DMS114 treated with DMSO at 0.1 percent for 48 hours (cell line): ENCODE measurements at regions not wholly inside any gene's neighbourhood (a gene's known extent, or its start where the extent isn't known, plus 50 kb on each side); places are given as distances from the start of the nearest gene placed in this dataset.
"Not testable (repeated sequence)": the region's sequence is repeated elsewhere in the genome, so short reads cannot be mapped to it uniquely, and the experiment has no call there.

Experiments
- DNase-seq: peaks from one replicate; lab custom pipeline; 2025; ENCODE audit not compliant: unreplicated experiment; lab: John Stamatoyannopoulos, UW

DNA sequence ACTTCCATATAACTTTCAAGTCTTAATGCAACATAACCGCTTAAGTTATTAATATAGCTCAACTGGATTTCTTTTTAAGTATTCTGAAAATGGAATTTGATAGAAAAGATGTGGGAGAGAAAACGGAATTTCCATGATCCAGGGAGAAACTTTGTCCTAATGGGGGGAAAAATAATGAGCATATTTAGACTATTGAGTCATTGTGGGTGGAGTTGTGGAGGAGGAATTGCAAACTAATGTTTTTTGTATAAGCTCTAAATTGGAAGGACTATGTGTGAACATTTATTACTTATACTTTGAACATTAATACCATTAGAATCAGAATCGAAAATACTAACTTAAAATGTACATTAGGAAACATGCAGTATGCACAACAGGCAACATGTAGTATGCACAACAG lies 159.9 kb upstream of the NEGR1 start:
- DNase-seq: no peak

DNA sequence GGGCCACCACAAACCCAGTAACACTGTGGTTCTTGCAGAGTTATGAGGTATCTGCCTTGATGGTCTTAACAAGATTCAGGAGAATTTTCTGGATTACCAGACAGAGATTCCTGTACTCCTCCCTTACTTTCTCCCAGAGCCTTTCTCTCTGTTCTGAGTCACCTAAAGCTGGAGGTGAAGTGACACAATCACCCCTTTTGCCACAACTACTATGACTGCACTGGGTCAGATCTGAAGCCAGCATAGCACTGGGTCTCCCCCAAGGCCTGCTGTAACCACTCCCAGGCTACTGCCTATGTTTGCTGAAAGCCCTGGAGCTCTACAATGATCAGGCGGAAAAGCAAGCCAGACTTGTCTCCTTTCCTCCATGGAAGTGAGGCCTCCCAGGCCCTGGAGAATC lies 156.7 kb upstream of the NEGR1 start:
- no peak for DNase-seq

DNA sequence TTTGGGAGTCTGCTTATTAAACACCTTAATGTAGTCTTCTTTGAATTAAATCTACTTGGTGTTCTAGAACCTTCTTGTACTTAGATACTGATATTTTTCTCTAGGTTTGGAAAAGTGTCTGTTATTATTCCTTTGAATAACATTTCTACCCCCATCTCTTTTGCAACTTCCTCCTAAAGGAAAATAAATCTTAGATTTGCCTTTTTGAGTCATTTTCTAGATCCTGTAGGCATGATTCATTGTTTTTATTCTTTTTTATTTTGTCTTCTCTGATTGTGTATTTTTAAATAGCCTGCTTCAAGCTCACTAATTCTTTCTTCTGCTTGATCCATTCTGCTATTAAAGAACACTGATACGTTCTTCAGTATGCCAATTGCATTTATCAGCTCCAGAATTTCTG lies 155.9 kb upstream of the NEGR1 start:
- DNase-seq: no peak

DNA sequence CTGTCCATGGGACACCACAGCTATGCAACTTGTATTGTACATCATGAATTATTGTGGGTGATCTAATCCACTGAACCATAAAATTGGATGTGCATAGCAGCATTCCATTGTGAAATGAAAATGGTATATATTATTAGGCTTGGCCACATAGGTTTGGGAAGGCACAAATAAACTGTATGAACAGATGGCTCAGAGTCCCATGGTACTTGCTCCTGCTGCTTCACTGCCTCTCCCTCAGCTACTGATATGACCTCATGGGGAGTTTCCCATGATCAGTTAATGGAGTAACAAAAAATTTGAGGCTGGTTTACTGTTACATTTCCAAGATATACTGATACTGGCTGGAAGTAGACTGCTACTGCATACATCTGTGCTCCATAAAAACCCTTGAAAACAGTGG lies 152.7 kb upstream of the NEGR1 start:
- no peak for DNase-seq

DNA sequence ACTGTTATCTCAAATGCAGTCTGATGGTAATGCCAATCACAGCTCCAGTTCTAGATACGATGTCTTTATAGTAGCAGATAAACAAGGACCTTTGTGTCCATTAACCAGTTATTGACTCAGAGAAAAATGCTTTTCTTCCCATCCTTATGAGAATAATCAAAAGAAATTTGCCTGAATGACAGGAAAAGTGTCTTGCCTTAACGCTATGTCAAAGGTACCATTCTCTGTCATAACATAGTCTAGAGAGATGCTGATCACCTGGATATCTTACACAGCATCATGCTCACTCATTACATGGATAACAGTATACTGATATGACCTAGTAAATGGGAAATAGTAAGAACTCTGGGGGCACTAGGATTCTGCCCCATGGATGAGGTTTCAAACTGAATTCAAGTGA lies 151.7 kb upstream of the NEGR1 start:
- DNase-seq: no peak

DNA sequence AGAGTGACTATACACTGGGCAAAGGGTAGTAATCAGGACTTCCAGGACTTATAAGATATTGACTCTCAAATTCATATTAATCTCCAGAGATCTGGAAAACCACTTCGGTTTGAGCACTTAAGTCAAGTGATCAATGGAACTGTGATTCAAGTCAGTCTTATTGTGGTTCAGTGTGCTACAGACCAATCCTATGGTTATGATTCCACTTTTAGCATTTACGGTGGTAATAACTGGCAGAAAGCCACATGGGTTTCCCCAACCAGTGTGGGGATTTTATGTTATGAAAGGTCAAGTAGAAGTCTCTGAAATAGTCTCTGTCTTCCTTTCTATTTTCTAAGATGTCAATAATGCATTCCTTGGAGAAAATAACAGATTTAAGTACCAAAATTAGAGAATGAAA lies 151.3 kb upstream of the NEGR1 start:
- DNase-seq: no peak

DNA sequence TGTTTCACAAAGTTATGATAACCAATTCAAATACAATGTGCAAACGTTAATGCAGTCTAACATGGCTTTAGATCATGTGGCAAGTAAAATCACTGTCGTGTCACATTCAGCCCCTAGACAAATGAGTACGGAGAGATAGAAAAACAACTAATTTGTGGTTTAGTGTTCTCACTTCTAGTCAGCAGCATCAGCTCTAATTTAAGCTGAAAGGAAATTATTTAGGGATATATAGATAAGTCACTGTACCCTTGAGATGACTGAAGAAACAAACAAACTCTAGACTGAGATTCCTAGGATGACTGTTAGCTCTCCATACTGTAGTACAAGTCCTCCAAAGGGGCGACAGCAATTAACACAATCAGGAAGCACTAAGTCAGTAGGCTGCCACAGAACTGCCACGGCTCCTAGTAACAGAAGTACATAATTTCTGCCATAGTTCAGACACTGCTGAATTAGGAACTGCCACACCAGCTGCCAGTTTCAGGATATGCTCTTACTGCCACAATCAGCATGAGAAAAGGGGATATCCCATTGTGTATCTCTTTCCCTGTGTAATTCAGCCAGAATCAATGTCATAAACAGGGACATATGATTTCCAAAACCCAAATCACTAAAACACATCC lies 150.4 kb upstream of the NEGR1 start:
- no peak for DNase-seq

DNA sequence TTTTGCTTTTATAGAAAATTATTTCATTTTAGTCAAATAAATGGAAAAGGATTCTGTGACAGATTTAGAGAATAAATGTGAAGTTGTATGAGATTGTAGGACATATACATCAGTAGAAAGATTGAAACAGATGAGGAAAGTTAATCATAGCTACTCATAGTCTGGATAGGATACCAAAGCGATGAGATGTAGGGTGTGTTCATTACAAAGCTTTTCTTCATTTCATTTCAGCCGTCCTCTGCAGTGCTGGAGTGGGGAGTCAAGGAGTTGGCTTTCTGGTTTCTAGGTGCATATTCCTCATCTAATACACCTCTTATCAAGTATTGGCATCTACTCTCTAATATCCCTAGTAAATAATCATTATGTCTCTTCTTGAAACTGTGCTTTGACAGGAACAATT lies 149.5 kb upstream of the NEGR1 start:
- DNase-seq: no peak

DNA sequence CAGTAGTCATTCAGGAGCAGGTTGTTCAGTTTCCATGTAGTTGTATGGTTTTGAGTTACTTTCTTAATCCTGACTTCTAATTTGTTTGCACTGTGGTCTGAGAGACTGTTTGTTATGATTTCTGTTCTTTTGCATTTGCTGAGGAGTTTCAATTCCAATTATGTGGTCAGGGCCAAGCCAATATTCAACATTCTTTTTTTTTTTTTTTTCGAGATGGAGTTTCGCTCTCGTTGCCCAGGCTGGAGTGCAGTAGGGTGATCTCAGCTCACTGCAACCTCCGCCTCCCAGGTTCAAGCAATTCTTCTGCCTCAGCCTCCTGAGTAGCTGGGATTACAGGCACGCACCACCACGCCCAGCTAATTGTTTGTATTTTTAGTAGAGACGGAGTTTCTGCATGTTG lies 145.9 kb upstream of the NEGR1 start:
- not testable (repeated sequence) for DNase-seq

DNA sequence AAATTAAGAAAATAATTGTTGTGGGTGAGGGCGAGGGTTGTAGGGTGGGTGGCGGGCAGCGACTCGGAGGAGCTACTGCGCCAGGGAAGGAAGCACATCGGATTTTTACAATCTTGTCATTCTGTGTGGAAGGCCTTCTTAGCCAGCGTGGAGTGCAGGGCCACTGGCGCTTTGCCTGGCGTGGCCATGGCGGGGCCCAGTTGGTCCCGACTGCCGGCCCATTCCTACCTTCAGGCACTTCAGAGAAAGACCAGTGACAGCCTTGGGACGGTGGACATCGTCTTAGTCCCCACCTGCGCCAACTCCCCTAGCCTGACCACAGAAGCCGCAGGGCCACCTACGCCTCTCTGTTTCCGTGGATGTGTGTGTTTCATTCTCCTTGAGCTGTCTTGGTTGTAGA lies 136.9 kb upstream of the NEGR1 start:
- no peak for DNase-seq

DNA sequence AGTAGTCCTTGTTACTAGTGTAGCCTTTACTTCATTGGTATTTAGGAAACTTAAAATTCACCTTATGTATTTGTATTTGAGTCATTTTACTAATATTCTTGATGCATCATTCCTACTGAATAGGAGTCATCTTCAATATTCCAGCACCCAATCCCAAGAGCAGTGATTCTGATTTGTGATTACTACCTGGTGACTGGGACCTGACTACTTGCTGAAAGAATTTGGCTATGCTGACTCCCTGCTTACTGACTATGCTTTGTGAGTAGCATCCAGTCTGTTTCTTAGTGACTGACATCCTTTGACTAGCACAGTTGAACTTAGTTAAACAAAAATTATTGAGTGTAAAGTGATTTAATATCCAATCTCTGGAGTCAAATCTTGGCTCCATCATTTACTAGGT lies 129.9 kb upstream of the NEGR1 start:
- DNase-seq: no peak

DNA sequence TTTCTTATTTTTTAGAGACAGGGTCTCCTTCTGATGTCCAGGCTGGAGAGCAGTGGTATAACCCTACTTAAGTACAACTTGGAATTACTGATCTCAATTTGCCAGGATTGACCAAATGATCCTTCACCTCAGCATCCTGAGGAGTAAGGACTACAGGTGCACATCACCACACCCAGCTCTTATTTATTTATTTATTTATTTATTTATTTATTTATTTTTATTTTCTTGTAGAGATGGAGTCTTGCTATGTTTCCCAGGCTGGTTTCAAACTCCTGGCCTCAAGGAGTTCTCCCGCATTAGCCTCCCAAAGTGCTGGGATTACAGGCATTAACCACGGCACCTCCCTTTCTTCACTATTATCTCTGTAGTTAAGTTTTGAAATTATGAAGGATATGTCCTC lies 117.5 kb upstream of the NEGR1 start:
- DNase-seq: no peak

DNA sequence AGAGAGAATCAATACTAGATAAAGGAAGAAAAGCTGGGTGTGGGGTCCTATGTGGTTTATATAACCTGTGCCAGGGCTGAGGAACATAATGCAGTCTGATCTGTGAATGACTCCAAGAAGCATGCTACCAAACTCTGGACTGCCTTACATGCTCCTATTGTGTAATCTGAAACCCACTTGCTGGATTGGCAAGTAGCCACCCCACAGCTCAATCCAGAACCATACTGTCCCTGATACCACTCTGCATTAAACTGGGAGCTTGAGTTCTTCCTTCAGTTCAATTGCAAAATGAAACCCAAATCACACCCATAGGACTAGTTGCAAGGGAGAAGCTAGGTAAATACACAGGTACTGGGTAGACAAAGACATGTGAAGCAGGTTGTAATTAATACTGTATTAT lies 115.4 kb upstream of the NEGR1 start:
- no peak for DNase-seq

DNA sequence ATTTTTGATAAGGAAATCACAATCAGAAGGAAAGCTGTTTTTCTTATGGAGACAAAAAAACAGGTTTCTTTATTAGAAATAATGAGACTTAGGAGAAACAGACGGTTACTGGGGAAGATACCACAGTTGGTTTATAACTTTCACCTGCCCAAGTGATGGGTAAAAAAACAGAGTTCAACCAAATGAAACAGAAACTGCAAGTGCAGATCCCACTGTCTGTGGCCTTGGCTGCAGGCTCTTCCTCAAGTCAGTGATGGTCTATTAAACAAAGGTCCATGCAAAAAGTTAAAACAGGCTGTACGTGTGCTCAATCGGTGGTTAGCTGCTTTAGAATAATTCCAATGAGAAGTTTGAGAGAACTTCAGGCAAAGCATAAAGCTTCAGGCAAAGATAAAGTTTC lies 112.1 kb upstream of the NEGR1 start:
- DNase-seq: no peak

DNA sequence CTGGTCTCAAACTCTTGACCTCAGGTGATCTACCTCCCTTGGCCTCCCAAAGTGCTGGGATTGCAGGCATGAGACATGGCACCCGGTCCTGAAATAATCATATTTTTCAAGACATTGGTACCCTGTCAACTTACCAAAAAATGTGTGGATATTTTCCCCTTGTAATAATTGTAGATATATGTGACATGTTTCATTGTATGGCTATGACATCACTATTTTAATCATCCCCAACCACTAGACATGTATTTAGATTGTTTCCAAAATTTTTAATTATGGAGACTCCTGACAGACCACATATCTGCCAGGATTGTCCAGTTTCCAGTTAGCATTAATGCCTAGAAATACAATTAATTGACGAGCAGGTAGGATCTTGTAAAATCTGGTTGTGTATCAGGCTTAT lies 96.7 kb upstream of the NEGR1 start:
- DNase-seq: no peak

DNA sequence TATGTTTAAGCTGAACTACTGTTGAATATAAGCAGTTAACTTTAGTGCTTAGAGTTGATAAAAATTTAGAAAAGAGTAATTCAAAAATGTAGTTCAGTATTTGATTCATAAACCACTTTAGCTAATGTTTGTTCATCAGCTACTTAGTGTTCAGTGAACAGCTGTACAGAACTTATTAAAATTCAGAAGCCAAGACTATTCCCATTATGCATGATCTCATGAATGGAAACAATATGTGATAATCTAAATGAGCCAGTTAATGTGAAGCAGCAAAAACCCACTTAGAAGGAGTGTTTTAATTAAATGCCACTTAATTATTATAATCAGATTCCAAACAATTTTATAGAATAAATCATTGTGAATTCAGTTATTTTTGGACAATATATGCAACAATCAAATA lies 92.9 kb upstream of the NEGR1 start:
- DNase-seq: no peak

DNA sequence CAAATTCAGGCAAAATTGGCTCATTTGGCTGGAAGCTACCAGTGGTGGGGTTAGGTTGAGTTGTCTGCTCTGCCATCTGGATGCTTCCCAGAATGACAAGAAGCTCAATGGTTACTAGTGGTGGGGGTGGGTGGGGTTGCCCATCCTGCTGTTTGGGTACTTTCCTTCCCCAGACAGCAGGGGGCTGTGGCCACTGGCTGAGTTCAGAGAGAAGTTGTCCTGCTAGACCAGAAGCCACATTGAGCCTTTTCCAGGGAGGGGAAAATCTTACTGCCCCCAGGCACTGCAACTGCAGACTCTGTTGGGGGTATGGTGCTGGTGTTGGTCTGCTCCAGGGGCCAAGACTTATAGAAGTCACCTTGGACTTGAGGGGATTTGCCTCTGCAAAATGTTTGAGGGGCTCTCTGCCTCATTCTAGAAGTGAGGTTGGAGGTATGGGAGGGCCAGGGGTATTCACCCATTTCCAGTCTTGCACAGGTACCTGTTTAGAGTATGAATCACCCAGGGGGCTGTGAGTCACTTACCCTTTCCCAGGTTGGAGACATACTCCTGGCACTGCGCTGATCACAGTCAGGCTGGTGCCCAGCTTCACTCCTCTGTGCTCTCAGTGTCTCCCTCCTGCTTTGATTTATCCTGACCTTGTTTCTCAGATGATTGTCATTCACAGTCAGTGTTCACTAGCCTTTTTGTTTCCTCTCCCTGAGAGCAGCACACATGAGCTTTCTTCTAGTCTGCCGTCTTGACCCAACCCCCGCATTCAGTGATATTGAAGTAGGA lies 89.1 kb upstream of the NEGR1 start:
- no peak for DNase-seq

DNA sequence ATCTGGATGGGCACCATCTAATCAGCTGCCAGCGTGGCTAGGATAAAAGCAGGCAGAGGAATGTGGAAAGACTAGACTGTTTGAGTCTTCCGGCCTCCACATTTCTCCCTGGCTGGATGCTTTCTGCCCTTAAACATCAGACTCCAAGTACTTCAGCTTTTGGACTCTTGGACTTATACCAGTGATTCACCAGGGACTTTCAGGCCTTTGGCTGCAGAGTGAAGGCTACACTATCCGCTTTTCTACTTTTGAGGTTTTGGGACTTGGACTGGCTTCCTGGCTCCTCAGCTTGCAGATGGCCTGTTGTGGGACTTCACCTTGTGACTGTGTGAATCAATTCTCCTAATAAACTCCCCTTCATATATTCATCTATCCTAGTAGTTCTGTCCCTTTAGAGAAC lies 88.5 kb upstream of the NEGR1 start:
- not testable (repeated sequence) for DNase-seq

DNA sequence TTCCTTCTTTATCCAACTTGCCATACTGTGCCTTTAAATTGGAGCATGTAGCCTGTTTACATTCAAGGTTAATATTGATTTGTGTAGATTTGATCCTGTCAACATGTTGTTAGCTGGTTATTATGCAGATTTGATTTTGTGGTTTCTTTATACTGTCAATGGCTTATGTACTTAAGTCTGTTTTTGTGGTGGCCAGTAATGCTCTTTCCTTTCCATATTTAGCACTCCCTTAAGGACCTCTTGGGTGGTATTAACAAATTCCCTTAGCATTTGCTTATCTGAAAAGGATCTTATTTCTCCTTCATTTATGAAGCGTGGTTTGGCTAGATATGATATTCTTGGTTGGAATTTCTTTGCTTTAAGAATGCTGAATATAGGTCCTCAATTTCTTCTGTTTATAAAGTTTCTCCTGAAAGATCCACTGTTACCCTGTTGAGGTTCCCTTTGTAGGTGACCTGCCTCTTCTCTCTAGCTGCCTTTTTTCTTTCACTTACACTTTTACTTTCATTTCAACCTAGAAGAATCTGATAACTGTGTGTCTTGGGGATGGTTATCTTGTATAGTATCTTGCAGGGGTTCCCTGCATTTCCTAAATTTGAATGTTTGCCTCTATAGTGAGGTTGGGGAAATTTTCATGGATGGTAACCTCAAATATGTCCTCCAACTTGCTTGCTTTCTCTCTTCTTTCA lies 86.9 kb upstream of the NEGR1 start:
- no peak for DNase-seq

DNA sequence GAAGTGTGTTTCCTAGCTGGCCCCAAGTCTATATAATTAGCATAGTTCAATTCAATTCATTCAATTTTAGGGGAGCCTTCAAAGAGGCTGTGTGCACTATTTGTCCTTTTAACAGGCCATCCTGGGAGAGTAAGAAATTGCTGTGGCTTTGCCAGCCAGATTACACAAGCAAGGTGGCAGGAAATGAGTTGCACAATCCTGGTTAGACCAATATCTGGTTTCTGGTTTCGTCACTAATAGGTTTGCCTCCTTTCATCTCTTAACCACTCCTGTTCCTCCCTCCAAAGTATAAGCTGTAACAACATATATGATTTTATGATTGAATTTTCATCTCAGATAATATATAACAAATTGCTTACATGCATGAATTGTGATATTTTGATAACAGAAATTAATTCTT lies 84.1 kb upstream of the NEGR1 start:
- no peak for DNase-seq

DNA sequence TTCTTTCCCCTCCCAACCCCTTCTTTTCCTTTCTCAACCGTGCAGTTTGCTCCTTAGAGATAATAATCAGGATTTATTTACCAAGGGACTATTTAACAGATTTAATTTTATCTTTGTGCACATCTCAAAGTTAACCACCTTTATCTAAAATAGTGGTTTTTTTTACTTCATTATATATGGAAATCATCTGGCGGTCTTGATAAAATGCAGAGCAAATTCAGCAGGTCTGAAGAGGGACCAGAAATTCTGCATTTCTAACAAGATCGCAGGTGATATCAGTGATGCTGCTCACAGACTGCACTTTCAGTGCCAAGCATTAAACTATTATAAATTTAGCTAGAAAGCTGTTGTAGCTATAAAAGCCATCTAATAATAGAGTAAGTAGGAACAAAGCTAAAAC lies 83.4 kb upstream of the NEGR1 start:
- DNase-seq: no peak

DNA sequence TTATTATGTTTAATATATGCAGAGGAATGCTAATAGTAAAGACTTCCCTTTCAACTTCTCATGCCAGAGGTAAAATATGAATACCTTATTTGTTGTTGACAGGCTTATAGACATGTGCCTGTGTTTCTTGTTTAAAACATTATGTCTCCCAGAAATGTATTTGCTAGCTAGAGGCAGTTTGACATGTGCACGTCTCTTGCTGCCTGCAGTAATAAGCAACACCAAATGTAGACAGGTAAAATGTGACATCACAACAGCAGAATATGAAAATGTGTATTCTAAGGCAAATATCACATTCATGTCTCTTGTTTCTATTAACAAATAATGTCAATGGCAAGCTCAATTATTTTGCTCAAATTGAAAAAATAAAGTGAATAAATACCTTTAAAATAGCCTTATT lies 80.2 kb upstream of the NEGR1 start:
- DNase-seq: no peak

DNA sequence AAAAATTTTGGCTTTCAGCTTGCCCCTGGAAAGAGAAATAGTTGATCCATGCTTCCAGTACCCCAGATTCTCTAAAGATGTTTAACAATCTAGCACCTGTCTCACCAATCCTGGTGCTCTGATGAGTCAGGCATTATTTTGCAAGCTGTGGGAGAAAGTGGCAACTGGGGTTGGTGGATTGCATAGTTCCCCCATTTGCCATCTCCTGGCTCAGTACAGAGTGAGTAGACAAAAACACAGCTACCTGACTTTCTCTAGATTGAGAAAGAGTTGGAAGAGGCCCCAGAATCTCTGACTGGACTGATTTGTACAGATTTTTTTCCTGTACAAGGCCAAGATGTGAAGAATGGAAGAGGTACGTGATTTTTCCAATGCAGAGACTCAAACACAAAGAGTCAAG lies 75.1 kb upstream of the NEGR1 start:
- DNase-seq: no peak
